Spleen (tissue), 11 donors: ENCODE measurements at regions not wholly inside any gene's neighbourhood (a gene's known extent, or its start where the extent isn't known, plus 50 kb on each side); places are given as distances from the start of the nearest gene placed in this dataset.
"Not testable (repeated sequence)": the region's sequence is repeated elsewhere in the genome, so short reads cannot be mapped to it uniquely, and the experiment has no call there.

ENCODE experiments used
- DNase-seq: peaks from one replicate; pipeline ENCODE4 v3.0.0-alpha.2; 2020
- H3K27ac ChIP-seq, 8 donors: fragments of 200-600 bp; sonication (generic) in 7 of 8; 1 replicate in 4 of 8; 2 replicates in 4 of 8; pipeline versions ENCODE4 v1.5.0 to v1.8.0; 2016 to 2021; ENCODE audit warnings: inconsistent platforms in 4 of 8, mild to moderate bottlenecking in 4 of 8, moderate library complexity in 1 of 8
- H3K27me3 ChIP-seq, 7 donors: fragments of 200-600 bp; sonication (generic) in 6 of 7; replicated peaks in 1 of 7; 1 replicate in 4 of 7; 2 replicates in 3 of 7; pipeline versions ENCODE4 v1.5.0 to v1.8.0; 2016 to 2021; ENCODE audit warnings: inconsistent platforms in 3 of 7, mild to moderate bottlenecking in 1 of 7
- H3K36me3 ChIP-seq, 6 donors: fragments of 200-600 bp; sonication (generic) in 5 of 6; 1 replicate in 4 of 6; 2 replicates in 2 of 6; pipeline versions ENCODE4 v1.5.0 to v1.8.0; 2016 to 2021; ENCODE audit warnings: inconsistent platforms in 2 of 6
- H3K4me1 ChIP-seq, 6 donors: fragments of 200-600 bp; sonication (generic) in 5 of 6; 1 replicate in 3 of 6; 2 replicates in 3 of 6; pipeline versions ENCODE4 v1.5.0 to v1.8.0; 2016 to 2021; ENCODE audit warnings: inconsistent platforms in 3 of 6
- H3K4me3 ChIP-seq, 8 donors: fragments of 200-600 bp; sonication (generic) in 7 of 8; 1 replicate in 4 of 8; 2 replicates in 4 of 8; pipeline versions ENCODE4 v1.5.0 to v1.8.0; 2016 to 2021; ENCODE audit warnings: inconsistent platforms in 4 of 8, mild to moderate bottlenecking in 4 of 8, moderate library complexity in 2 of 8
- H3K9me3 ChIP-seq, 8 donors: fragments of 200-600 bp; sonication (generic) in 7 of 8; 1 replicate in 4 of 8; 2 replicates in 4 of 8; pipeline versions ENCODE4 v1.5.0 to v1.8.0; 2016 to 2021; ENCODE audit warnings: inconsistent platforms in 4 of 8
- CTCF ChIP-seq, 11 experiments: fragments of 200-600 bp in 7 of 11; fragments of 450-650 bp in 4 of 11; sonication (generic) in 4 of 11; IDR thresholded peaks in 8 of 11; conservative IDR thresholded peaks in 3 of 11; 1 replicate in 7 of 11; 2 replicates in 4 of 11; pipeline versions ENCODE4 v1.4.0 to v1.8.0; 2016 to 2021; ENCODE audit warnings: antibody characterized with exemption in 11 of 11, inconsistent platforms in 4 of 11, mild to moderate bottlenecking in 1 of 11
- POLR2A ChIP-seq, 3 donors: fragments of 450-650 bp; IDR thresholded peaks; one replicate each; pipeline ENCODE4 v1.5.1; 2017; ENCODE audit warnings: antibody characterized with exemption in 3 of 3, mild to moderate bottlenecking in 1 of 3
- POLR2AphosphoS5 ChIP-seq, 3 donors: sonication (generic); formaldehyde crosslinking; IDR thresholded peaks; one replicate each; pipeline ENCODE4 v1.5.1; 2017; ENCODE audit warnings: antibody characterized with exemption in 3 of 3
- WGBS, 5 donors: extraction: QIAGEN DNeasy Blood & Tissue Kit in 3 of 5; methylation state at CpG; one replicate each; pipeline versions ENCODE4 v1.1.5 to v1.1.7; 2013 to 2018; 5-methylcytosine and 5-hydroxymethylcytosine counted together
- intact Hi-C: fragments of 100-400 bp; cut with DNase I; formaldehyde crosslinking; loops from one replicate; pipeline ENCODE4 v1.15.0; 2023; ENCODE audit warnings: low total_unique reads
- donor health status: healthy with polysubstance abuse.
- donor health status: DM: no; HTN: no; CAD: no; lungs with moderate emphysema.
- donor health status: DM: no; HTN: no; CAD: no.
- donor health status: Bipolar disorder and iron deficiency.
- donor health status: healthy.
- donor health status: DM: no; HTN: no; CAD: no.
- donor health status: DM: yes; HTN: yes; CAD: no.

GRCh38 chr3:147159141-147159540, 247.2 kb downstream of the ZIC4 start:
- 53 to 86% (median 66%) methylated on average over 1 of the region's 1 CpG for WGBS, 5 donors
- Histone ChIP-seq H3K27ac (no peak overlapping the region), H3K27me3 (no peaks in the 10 kb centered on the region), H3K36me3 (no peaks in the 10 kb centered on the region), H3K4me1 (no peaks in the 10 kb centered on the region), H3K4me3 (no peak overlapping the region), H3K9me3 (peaks cover 0 to 25% (median 17%) of the 10 kb centered on the region in 8 donors)
- TF ChIP-seq POLR2AphosphoS5 (IDR thresholded peaks at IDR 0.05) (no peak), POLR2A (IDR thresholded peaks at IDR 0.05) (no peak), CTCF (IDR thresholded peaks at IDR 0.05 in 8 of 11, conservative IDR thresholded peaks at IDR 0.05 in 3 of 11) (no peak)
- DNase-seq: no peak
- intact Hi-C loops: no loop called here

- Histone ChIP-seq H3K27ac (no peak overlapping the region), H3K4me1 (no peaks in the 10 kb centered on the region), H3K4me3 (no peak overlapping the region), H3K36me3 (no peaks in the 10 kb centered on the region), H3K27me3 (no peaks in the 10 kb centered on the region), H3K9me3 (peaks cover 0 to 35% (median 26%) of the 10 kb centered on the region in 8 donors)
- no peak for DNase-seq
- TF ChIP-seq CTCF (IDR thresholded peaks at IDR 0.05 in 8 of 11, conservative IDR thresholded peaks at IDR 0.05 in 3 of 11): no peak
- no peak for TF ChIP-seq POLR2AphosphoS5 (IDR thresholded peaks at IDR 0.05)
- TF ChIP-seq POLR2A (IDR thresholded peaks at IDR 0.05): no peak
- WGBS, 5 donors: 64 to 74% (median 70%) methylated on average over 3 of the region's 3 CpGs
- intact Hi-C loops: no loop called here
Observed at GRCh38 chr3:147157631-147158030, 248.7 kb downstream of the ZIC4 start.

- H3K9me3 ChIP-seq: peaks cover 0 to 39% (median 26%) of the 10 kb centered on the region in 8 donors
- H3K27me3 ChIP-seq, intact Hi-C loops, H3K4me1 ChIP-seq, H3K36me3 ChIP-seq, H3K4me3 ChIP-seq, DNase-seq, H3K27ac ChIP-seq: not testable (repeated sequence)
- 60 to 83% (median 74%) methylated on average over 10 of the region's 10 CpGs for WGBS, 5 donors
Observed at GRCh38 chr3:147154988-147155387, 251.4 kb downstream of the ZIC4 start.

GRCh38 chr3:147153830-147154539, 252.4 kb downstream of the ZIC4 start:
- Histone ChIP-seq H3K4me1 (no peaks in the 10 kb centered on the region), H3K27ac (no peak overlapping the region), H3K36me3 (no peaks in the 10 kb centered on the region), H3K9me3 (peaks cover 0 to 39% (median 26%) of the 10 kb centered on the region in 8 donors), H3K4me3 (no peak overlapping the region), H3K27me3 (no peaks in the 10 kb centered on the region)
- TF ChIP-seq POLR2A (IDR thresholded peaks at IDR 0.05): no peak
- no peak for TF ChIP-seq CTCF (IDR thresholded peaks at IDR 0.05 in 8 of 11, conservative IDR thresholded peaks at IDR 0.05 in 3 of 11)
- TF ChIP-seq POLR2AphosphoS5 (IDR thresholded peaks at IDR 0.05): no peak
- DNase-seq: no peak
- intact Hi-C loops: no loop called here
- WGBS, 5 donors: 84 to 92% (median 90%) methylated on average over 17 to 30 of the region's 30 CpGs
